IMR-90 (cell line): ENCODE measurements at regions not wholly inside any gene's neighbourhood (a gene's known extent, or its start where the extent isn't known, plus 50 kb on each side); places are given as distances from the start of the nearest gene placed in this dataset.

Experiments used
- ATAC-seq: fragments of 200-7000 bp; cut with Tn5 transposase; 2 replicates; pipeline ENCODE4 v1.9.1; 2020; ENCODE audit warnings: low read depth, mild to moderate bottlenecking, moderate library complexity
- BruUV-seq: library from RNA; stranded (reverse); fragments of 400-500 nt; replicated peaks from 2 replicates; lab custom pipeline; 2021; lab: Mats Ljungman, UMichigan
- CTCF ChIA-PET: fragments of 300-600 bp; formaldehyde crosslinking; extraction: SDS; loops from one replicate; lab custom pipeline; 2021; ENCODE audit warnings: antibody characterized with exemption; lab: Yijun Ruan, JAX
- POLR2A ChIA-PET: fragments of 300-600 bp; sonication (Branson Sonifier 250); formaldehyde crosslinking; loops from one replicate; lab custom pipeline; 2022; ENCODE audit warnings: antibody characterized with exemption; ENCODE audit not compliant: unreplicated experiment; lab: Charles Lee
- DNase-seq: peaks from one replicate; pipeline ENCODE4 v3.0.0; 2013
- H2AFZ ChIP-seq: replicated peaks from 2 replicates; pipeline ENCODE3; 2013; ENCODE audit warnings: low read length, mild to moderate bottlenecking; ENCODE audit not compliant: poor library complexity
- H2AK5ac ChIP-seq: 2 replicates; pipeline ENCODE4 v1.6.1; 2013; ENCODE audit warnings: low read depth, low read length, inconsistent platforms
- H2AK9ac ChIP-seq: replicated peaks from 2 replicates; pipeline ENCODE3; 2013; ENCODE audit warnings: mild to moderate bottlenecking, low read depth, low read length, moderate library complexity; ENCODE audit not compliant: poor library complexity
- H2BK120ac ChIP-seq: 2 replicates; pipeline ENCODE4 v1.6.1; 2013; ENCODE audit warnings: low read depth, low read length, inconsistent platforms
- H2BK15ac ChIP-seq: 3 replicates; pipeline ENCODE4 v1.6.1; 2013; ENCODE audit warnings: low read depth, low read length, inconsistent platforms
- H2BK20ac ChIP-seq: 2 replicates; pipeline ENCODE4 v1.6.1; 2013; ENCODE audit warnings: low read depth, mild to moderate bottlenecking, inconsistent platforms, low read length, moderate library complexity
- H2BK5ac ChIP-seq: 2 replicates; pipeline ENCODE4 v1.6.1; 2013; ENCODE audit warnings: mild to moderate bottlenecking, low read depth, low read length, inconsistent platforms; ENCODE audit not compliant: poor library complexity, severe bottlenecking
- H3K14ac ChIP-seq: replicated peaks from 2 replicates; pipeline ENCODE4 v1.6.1; 2013; ENCODE audit warnings: low read depth, low read length, inconsistent platforms
- H3K18ac ChIP-seq: 2 replicates; pipeline ENCODE4 v1.6.1; 2013; ENCODE audit warnings: low read depth, low read length, control low read depth
- H3K23ac ChIP-seq: 2 replicates; pipeline ENCODE4 v1.6.1; 2013; ENCODE audit warnings: low read depth, low read length, inconsistent platforms
- H3K27ac ChIP-seq: 2 replicates; pipeline ENCODE4 v1.5.1; 2013; ENCODE audit warnings: mild to moderate bottlenecking, control low read depth, low read length; ENCODE audit not compliant: insufficient read depth
- H3K27me3 ChIP-seq: 2 replicates; pipeline ENCODE4 v1.6.1; 2013; ENCODE audit warnings: low read length; ENCODE audit not compliant: control insufficient read depth, insufficient read depth
- H3K36me3 ChIP-seq: 2 replicates; pipeline ENCODE4 v1.6.1; 2013; ENCODE audit warnings: low read length, mixed read lengths; ENCODE audit not compliant: control insufficient read depth, insufficient read depth
- H3K4ac ChIP-seq: 2 replicates; pipeline ENCODE4 v1.6.1; 2013; ENCODE audit warnings: low read depth, low read length, inconsistent platforms
- H3K4me1 ChIP-seq: 2 replicates; pipeline ENCODE4 v1.6.1; 2013; ENCODE audit warnings: low read length, mixed read lengths; ENCODE audit not compliant: control insufficient read depth, insufficient read depth
- H3K4me2 ChIP-seq: 2 replicates; pipeline ENCODE4 v1.6.1; 2013; ENCODE audit warnings: low read depth, mild to moderate bottlenecking, control low read depth, low read length, moderate library complexity
- H3K4me3 ChIP-seq: 2 replicates; pipeline ENCODE4 v1.5.1; 2013; ENCODE audit warnings: low read depth, mild to moderate bottlenecking, control low read depth, low read length, moderate library complexity; ENCODE audit not compliant: insufficient read depth
- H3K56ac ChIP-seq: 2 replicates; pipeline ENCODE4 v1.6.1; 2013; ENCODE audit warnings: low read length, inconsistent platforms; ENCODE audit not compliant: insufficient read depth; ENCODE audit errors: extremely low read depth
- H3K79me1 ChIP-seq, 2 experiments: 2 replicates each; pipeline ENCODE4 v1.6.1; 2013; ENCODE audit warnings: low read length in 2 of 2, inconsistent platforms in 1 of 2, low read depth in 1 of 2
- H3K9ac ChIP-seq: 2 replicates; pipeline ENCODE4 v1.6.1; 2013; ENCODE audit warnings: low read depth, low read length, control low read depth
- H3K9me1 ChIP-seq: 2 replicates; pipeline ENCODE4 v1.6.1; 2013; ENCODE audit warnings: low read length, inconsistent platforms; ENCODE audit not compliant: insufficient read depth
- H3K9me3 ChIP-seq: 2 replicates; pipeline ENCODE4 v1.6.1; 2013; ENCODE audit warnings: low read length; ENCODE audit not compliant: control insufficient read depth, insufficient read depth
- H4K20me1 ChIP-seq: 2 replicates; pipeline ENCODE4 v1.6.1; 2013; ENCODE audit warnings: low read length, inconsistent platforms; ENCODE audit not compliant: insufficient read depth
- H4K5ac ChIP-seq: 2 replicates; pipeline ENCODE4 v1.6.1; 2013; ENCODE audit warnings: mild to moderate bottlenecking, low read depth, low read length, control low read depth
- H4K8ac ChIP-seq, 2 experiments: 2 replicates each; pipeline ENCODE4 v1.6.1; 2013; ENCODE audit warnings: low read depth in 2 of 2, low read length in 2 of 2, control low read depth in 1 of 2, inconsistent platforms in 1 of 2
- H4K91ac ChIP-seq: 2 replicates; pipeline ENCODE4 v1.6.1; 2013; ENCODE audit warnings: low read depth, low read length, inconsistent platforms; ENCODE audit not compliant: insufficient read depth
- BHLHE40 ChIP-seq: fragments of 150-350 bp; IDR thresholded peaks from 2 replicates; pipeline ENCODE4 v1.6.1; 2016; ENCODE audit warnings: mild to moderate bottlenecking, low read depth, low read length
- CEBPB ChIP-seq: IDR thresholded peaks from 2 replicates; pipeline ENCODE4 v1.6.1; 2012; ENCODE audit warnings: low read depth, low read length, improper control_type of control experiment
- CHD1 ChIP-seq: IDR thresholded peaks from 2 replicates; pipeline ENCODE4 v1.6.1; 2012; ENCODE audit warnings: low read depth, low read length, improper control_type of control experiment
- MAFK ChIP-seq: IDR thresholded peaks from 2 replicates; pipeline ENCODE4 v1.6.1; 2012; ENCODE audit warnings: low read depth, low read length, improper control_type of control experiment
- MAZ ChIP-seq: IDR thresholded peaks from 2 replicates; pipeline ENCODE4 v1.6.1; 2012; ENCODE audit warnings: low read depth, mild to moderate bottlenecking, low read length, improper control_type of control experiment, moderate library complexity, borderline replicate concordance
- MXI1 ChIP-seq: IDR thresholded peaks from 2 replicates; pipeline ENCODE4 v1.6.1; 2012; ENCODE audit warnings: low read depth, mild to moderate bottlenecking, low read length, moderate library complexity, borderline replicate concordance
- NFE2L2 ChIP-seq: fragments of 150-350 bp; IDR thresholded peaks from 2 replicates; pipeline ENCODE4 v1.6.1; 2016; ENCODE audit warnings: low read depth, mild to moderate bottlenecking, low read length
- POLR2A ChIP-seq: IDR thresholded peaks from 2 replicates; pipeline ENCODE4 v1.6.1; 2012; ENCODE audit warnings: mild to moderate bottlenecking, low read depth, low read length
- RAD21 ChIP-seq: IDR thresholded peaks from 2 replicates; pipeline ENCODE4 v1.6.1; 2012; ENCODE audit warnings: low read length, improper control_type of control experiment
- RCOR1 ChIP-seq: IDR thresholded peaks from 2 replicates; pipeline ENCODE4 v1.6.1; 2012; ENCODE audit warnings: mild to moderate bottlenecking, low read length, improper control_type of control experiment; ENCODE audit not compliant: insufficient replicate concordance
- SMC3 ChIP-seq: fragments of 150-350 bp; IDR thresholded peaks from 2 replicates; pipeline ENCODE4 v1.6.1; 2016; ENCODE audit warnings: low read depth, mild to moderate bottlenecking, antibody characterized with exemption, low read length, moderate library complexity
- WGBS, 2 experiments: methylation state at CpG; one replicate each; pipeline versions ENCODE4 v1.1.5 to v1.1.7; 2013; ENCODE audit warnings: missing lambda C conversion rate in 2 of 2; ENCODE audit not compliant: insufficient read length in 1 of 2; ENCODE audit errors: extremely low coverage in 2 of 2; 5-methylcytosine and 5-hydroxymethylcytosine counted together
- dilution Hi-C: fragments of 300-500 bp; cut with HindIII; formaldehyde crosslinking; loops from one replicate; pipeline ENCODE4 v1.14.3; 2018; ENCODE audit warnings: low sequenced_read_pairs; ENCODE audit not compliant: unreplicated experiment
- in situ Hi-C: fragments of 300-500 bp; cut with MboI; formaldehyde crosslinking; loops from 3 replicates; pipeline ENCODE4 v1.14.3; 2019; ENCODE audit warnings: low sequenced_read_pairs, inconsistent platforms, mixed read lengths
- intact Hi-C: fragments of 100-400 bp; cut with micrococcal nuclease; formaldehyde crosslinking; loops from 2 replicates; pipeline ENCODE4 v1.10.0; 2022
- TF ChIP-seq, protein P1 (sequence below): fragments of 150-350 bp; IDR thresholded peaks from 2 replicates; pipeline ENCODE4 v1.6.1; 2017; ENCODE audit warnings: mild to moderate bottlenecking, antibody characterized with exemption, low read length, low read depth
- TF ChIP-seq, protein P2 (sequence below): fragments of 150-350 bp; IDR thresholded peaks from 2 replicates; pipeline ENCODE4 v1.6.1; 2016; ENCODE audit warnings: low read depth, mild to moderate bottlenecking, low read length, moderate library complexity, borderline replicate concordance

DNA sequence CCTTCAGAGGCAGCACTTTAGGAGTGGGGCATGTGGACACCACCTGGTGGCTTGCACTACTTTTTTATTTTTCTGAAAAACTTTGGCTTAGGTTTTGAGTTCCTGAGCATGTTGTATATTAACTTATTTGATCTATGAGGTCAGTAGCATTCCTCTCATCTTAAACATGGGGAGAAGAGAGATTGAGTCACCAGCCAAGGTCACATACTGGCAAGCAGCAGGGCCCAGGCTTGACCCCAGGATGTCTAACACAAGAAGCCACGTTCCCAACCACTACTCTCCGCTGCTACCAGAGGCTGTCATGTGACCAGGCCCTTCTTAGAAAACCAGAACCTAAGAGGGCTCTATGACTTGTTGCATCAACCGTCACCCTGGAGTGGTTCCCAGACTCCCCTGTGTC, 210.3 kb upstream of the GPR26 start:
- Histone ChIP-seq H4K8ac (no peak overlapping the region), H4K20me1 (no peaks in the 10 kb centered on the region), H2BK120ac (no peak overlapping the region), H3K27me3 (no peaks in the 10 kb centered on the region), H3K18ac (no peak overlapping the region), H4K91ac (no peak overlapping the region), H2AK5ac (no peak overlapping the region), H3K4me1 (no peaks in the 10 kb centered on the region), H3K79me1 (no peaks in the 10 kb centered on the region), H3K9ac (no peak overlapping the region), H3K9me1 (no peaks in the 10 kb centered on the region), H3K4me3 (no peak overlapping the region), H4K5ac (no peak overlapping the region), H3K56ac (no peak overlapping the region), H3K4ac (no peak overlapping the region), H3K23ac (no peak overlapping the region), H3K36me3 (no peaks in the 10 kb centered on the region), H3K4me2 (no peak overlapping the region), H3K27ac (no peak overlapping the region), H2BK20ac (no peak overlapping the region), H3K14ac (no peak overlapping the region), H3K9me3 (peaks cover 46% of the 10 kb centered on the region), H2AFZ (no peak overlapping the region), H2AK9ac (no peak overlapping the region), H2BK15ac (no peak overlapping the region), H2BK5ac (no peak overlapping the region)
- ChIA-PET CTCF (no interaction called here), POLR2A (no interaction called here)
- TF ChIP-seq MAZ (no peak), MAFK (no peak), CHD1 (no peak), POLR2A (no peak), RCOR1 (no peak), MXI1 (no peak), CEBPB (no peak), BHLHE40 (no peak), SMC3 (no peak), NFE2L2 (no peak), RAD21 (no peak)
- TF ChIP-seq, protein P1, sequence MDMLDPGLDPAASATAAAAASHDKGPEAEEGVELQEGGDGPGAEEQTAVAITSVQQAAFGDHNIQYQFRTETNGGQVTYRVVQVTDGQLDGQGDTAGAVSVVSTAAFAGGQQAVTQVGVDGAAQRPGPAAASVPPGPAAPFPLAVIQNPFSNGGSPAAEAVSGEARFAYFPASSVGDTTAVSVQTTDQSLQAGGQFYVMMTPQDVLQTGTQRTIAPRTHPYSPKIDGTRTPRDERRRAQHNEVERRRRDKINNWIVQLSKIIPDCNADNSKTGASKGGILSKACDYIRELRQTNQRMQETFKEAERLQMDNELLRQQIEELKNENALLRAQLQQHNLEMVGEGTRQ: no peak
- TF ChIP-seq, protein P2, sequence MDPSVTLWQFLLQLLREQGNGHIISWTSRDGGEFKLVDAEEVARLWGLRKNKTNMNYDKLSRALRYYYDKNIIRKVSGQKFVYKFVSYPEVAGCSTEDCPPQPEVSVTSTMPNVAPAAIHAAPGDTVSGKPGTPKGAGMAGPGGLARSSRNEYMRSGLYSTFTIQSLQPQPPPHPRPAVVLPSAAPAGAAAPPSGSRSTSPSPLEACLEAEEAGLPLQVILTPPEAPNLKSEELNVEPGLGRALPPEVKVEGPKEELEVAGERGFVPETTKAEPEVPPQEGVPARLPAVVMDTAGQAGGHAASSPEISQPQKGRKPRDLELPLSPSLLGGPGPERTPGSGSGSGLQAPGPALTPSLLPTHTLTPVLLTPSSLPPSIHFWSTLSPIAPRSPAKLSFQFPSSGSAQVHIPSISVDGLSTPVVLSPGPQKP: no peak
- no peak for DNase-seq
- no TSS peak for BruUV-seq
- ATAC-seq: no peak
- dilution Hi-C loops (no loop called here), in situ Hi-C loops (no loop called here), intact Hi-C loops (no loop called here)
- no CpG with 5 or more reads among the region's 3 CpGs for WGBS, 2 experiments
